ENCODE measurements at regions not wholly inside any gene's neighbourhood (a gene's known extent, or its start where the extent isn't known, plus 50 kb on each side); places are given as distances from the start of the nearest gene placed in this dataset.

DNA sequence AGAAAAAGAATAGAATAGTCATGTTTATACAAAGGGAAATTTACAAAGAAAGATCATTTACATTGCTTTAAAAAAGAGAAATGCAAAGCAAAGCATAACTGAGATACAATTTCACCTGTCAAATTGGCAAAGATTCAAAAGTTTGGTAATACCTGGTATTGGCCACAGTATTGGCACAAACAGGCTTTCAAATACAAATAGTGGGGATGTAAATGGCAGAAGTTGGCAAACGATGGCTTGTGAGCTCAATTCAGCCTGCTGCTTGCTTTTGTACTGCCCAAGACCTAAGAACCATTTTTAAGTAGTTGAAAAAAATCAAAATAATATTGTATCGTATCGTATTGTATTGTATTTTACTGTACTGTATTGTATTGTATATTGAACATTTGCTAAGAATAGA lies 194.5 kb upstream of the JAG1 start:
- no peak for DNase-seq

DNA sequence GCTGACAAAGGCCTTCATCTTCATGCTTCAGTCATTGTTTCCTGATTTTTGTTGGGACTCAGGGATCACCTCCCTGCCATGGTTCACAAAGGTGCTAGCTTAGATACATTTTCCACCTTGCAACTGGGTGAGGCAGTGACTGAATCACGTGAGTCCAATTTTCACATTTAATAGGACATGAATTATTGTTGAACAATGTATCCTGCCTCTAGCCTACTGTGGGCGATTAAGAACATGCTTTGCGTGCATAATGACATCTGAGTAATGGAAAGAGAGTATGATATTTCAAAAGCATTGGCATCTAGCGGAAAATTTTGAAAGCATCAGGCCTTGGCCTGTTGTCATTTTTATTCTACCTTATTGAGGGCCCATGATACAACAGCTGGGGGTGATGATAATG lies 199.2 kb upstream of the JAG1 start:
- no peak for DNase-seq

DNA sequence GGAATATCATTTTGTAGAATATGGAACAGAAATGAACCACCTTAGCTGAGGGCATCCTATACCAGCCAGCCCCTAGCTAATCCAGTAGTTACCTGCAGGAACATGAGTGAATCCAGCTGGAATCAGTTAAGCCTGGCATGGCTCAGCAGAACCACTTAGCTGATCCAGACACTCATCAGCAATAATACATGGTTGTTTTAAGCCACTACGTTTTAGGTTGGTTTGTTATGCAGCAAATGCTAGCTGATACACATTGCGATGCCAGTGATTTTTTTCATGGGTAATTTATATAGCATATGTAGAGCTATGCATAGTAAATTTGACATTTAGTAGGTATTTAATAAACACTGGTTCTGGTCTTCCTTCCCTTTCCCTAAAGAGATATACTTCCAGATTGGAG lies 201.9 kb upstream of the JAG1 start:
- DNase-seq: no peak

DNA sequence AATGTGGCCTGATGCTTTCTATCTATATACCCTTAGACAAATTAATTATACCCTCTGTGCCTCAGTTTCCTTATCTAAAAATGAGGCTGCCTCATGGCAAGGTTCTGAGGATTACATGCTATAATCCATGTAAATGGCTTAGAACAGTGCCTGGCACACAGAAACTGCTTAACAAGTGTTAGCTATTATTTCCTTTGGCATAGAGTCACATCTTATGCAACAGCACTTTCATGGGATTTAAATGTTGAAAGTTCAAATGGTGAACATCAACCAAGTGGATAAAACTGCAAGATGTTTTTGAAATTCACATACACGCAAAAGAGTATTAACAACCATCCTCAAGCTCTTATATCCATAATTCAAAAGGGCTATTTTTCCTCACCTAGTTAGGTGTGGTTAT lies 202.8 kb upstream of the JAG1 start:
- no peak for DNase-seq

DNA sequence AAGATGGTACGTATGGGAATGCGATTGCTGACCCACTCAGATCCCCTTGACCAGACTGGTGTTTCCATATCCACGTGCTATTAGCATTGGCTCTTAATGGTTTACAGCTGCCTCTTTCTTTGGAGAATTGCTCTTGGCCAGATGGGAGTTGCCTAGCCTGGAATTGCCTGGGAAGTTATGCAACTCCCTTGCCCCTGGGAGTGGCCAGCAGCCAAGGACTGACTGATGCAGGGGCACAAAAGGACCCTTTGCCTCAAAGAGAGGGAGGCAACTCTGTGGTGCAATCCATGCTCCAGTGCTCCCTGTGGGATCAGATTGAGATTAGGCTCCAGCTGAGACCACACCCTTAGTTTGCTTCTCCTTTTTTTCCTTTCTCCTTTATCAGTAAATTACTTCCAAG lies 203.5 kb upstream of the JAG1 start:
- no peak for DNase-seq

DNA sequence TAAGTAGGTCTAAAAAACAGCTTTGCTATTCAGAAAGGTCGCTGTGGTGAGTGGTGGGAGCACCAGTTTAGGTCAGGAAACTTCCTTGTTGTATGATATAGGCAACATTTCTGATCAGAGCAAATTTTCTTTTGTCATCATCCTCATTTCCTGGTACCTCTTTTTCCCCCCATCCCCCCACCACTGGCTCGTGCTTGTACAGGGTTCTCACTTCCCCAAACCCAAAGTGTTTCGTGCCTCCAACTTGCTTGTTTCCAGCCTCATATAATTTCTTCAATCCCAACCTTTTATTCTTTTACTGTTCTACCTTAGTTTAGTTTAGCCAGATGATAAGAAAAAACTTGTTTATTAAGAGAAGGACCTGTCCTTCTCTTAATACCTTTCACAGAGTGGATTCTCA lies 209.4 kb upstream of the JAG1 start:
- no peak for DNase-seq

DNA sequence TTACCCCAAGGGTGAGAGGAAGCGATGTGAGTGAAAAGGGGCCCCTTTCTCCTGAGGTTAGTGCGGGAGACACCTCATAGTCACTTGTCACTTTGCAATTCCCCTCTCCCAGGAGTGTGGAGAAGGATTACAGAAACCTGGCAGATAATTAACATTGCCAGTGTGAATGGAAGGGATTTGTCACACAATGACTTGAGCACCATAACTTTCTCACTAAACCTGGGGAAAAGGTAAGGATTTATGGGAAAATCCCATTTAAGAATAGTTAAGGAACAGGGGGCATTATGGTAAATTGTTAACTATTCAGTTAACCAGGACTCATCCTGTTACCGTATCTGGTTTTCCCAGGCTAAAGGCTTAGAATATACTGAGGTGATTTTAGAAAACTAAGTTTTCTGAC lies 219.5 kb upstream of the JAG1 start:
- no peak for DNase-seq

DNA sequence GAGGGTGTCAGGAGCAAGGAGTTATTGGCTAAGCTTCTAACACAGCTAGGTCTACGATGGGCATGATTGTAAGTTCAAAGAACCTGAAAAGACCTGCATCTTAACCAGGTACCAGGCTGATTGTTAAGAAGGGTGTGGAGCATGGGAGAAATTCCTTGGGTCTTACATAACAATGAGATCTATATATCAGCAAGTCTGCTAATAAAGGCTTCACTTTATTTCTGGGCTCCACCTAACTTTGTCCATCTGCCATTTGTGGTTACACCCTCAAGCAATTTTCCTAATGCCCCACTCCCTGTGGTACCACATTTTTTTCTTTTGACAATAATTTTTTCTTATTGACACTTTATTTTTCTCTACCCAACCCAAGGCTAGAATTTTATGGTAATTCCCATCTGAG lies 223.5 kb upstream of the JAG1 start:
- DNase-seq: no peak

DNA sequence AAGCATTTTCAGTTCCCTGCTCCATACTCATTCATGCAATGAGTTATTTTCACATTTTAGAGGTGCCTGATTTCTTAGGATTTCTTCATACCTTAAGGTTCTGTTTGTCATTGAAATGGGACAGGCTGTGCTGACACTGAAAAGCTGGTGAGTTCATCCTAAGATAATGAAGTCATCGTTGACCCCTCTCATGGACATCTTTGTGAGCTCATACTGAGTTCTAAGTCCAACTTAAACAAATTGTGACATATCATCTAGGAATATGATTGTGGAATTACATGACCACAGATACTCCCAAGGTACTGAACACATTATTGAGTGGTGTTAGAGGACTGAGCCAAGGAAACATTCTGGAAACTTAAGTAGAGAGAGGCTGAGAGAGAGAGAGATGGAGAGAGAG lies 224.8 kb upstream of the JAG1 start:
- DNase-seq: no peak

DNA sequence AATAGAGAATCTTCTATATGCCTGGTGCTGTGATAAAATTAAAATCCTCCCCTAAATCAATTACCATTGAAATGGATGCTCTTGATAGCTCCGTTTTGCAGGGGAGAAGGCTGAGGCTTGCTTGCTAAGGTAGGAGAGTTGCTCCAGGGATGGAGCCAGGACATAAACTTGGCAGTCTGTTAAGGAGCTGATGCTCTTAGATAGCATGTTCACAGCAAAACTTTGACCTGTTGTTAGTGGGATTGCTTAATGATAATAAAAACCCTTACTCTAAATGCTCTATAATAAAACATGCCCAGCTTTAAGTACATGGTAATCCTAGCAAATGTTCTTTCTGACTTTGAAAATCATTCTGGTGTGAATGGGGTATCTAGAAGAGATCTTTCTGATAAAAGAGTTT lies 228.4 kb upstream of the JAG1 start:
- no peak for DNase-seq

DNA sequence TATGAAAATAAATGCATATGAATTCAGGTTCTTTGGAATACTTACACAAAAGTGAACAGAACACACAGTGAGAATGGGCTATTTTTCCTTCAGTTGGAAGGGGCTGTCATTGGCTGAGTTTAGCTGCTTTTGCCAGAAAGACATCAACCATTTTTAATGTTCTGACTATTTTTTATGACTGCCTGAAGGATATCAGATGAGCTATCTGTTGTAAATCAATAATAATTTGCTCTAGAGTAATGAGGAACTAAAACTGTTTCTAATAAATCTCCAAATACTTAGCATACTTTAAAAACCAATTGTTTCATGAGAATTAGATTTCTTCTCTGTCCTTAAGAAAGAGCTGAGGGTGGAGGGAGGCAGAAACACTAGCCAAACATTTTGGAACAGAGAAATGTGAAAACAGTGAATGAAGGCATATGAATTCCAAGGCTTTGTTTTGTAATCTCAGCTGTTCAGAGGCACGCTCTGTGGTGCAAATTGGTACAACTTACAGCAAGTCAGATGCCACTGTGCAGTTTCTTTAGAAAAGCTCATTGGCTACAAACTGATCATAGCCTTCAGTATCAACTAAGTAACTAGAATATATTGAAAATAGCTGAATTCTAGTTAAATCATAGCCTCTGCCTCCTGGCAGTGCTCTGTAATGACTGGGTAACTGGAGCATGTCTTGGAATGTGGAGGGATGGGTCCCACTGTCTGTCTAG lies 228.9 kb upstream of the JAG1 start:
- no peak for DNase-seq

DNA sequence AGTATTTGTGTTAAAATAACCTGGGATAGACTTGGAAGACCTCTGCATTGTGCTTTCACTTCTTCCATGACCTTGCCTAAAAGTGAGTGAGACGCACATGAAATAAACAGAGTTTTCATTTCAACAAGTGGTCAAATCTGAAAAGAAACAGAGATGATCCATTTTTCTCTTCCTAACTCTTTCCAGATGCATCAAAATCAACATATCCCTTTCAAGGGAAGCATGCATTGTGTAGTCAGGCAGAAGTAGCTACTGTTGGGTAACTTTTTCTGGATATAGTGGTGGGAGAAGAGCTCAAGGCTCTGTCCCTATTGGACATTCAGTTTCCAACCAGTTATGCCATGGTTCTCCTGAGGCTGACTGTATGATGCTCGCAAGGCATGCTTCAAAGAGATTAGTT lies 233.0 kb upstream of the JAG1 start:
- no peak for DNase-seq

DNA sequence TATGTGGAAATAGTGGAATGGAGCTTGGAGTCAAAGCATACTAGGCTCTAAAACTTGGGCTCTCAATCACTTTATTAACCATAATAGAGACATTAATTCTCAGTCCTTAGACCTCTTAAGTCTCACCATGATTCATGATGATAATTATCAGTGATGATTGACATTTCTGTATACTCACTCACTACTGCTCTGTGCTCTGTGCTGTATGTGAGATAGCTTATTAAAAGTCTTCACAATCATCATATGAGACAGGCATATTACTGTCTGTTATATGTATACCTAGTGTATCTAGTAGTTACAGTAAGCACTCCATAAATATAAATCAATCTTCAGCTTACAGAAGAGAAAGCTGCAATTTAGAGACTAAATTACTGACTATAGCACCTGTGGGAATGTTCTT lies 236.0 kb upstream of the JAG1 start:
- no peak for DNase-seq

DNA sequence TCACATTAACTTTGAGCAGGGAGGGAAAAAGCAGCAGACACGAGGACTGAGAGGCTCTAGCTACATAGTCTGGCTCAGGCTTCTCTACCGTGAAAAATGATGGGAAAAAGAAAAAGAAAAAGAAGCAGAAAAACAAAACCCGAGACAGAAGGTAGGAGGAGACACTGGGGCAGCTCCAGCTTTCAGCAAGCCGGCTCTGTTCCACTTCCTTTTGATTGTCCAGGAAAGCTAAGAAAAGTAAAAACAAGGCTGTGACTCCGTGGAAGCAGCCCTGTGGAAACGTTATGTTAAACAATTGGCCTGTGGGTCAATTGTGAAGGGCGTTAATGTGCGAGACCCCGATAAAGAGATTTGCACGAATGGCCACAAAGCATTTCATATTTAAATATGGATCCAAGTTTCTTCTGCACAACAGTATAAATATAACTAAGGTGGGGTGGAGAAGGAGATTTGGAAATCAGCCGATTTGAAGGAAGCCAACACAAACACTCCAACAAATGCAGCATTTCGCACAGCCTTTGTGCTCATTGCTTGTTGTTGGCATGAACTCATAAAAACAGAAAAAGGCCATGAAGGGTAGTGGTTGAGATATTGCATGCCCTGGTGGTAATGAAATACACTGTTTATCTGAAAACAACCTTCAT lies 236.9 kb upstream of the JAG1 start:
- peak; percentile 58 for DNase-seq

DNA sequence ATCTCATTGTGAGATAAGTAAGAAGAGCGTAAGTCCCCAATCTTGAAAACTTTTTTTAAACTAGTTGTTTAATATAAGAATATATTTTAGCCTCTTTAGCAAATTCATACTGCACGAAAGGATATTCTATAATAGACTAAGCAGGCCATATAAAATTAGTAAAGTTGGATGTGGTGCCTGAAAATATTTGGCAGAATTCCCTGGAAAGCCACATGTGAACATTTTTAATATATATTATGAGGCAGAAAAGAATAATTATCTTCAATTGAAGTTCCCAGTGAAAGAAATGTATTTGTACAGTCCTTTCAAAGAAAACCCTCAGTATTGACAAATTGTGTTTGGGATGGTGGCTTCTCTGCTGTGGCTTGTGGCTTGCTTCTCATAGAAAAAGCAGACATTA lies 237.5 kb upstream of the JAG1 start:
- no peak for DNase-seq

DNA sequence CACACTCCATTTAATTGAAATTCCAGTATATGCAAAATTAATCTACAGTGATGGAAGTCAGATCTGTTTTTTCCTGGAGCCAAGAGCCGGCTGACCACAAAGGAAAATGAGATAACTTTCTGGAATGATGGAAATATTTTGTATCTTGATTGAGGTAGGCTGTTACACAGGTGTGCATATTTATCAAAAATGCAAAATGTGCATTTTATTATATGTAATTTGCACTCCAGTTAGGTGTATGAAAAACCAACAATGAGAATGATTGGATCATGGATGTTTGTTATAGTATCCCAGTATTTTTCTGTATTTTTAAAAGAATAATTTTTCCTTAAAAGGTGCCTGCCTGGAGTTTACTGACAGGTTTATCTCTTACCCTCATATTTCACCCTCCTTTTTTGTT lies 242.0 kb upstream of the JAG1 start:
- no peak for DNase-seq

DNA sequence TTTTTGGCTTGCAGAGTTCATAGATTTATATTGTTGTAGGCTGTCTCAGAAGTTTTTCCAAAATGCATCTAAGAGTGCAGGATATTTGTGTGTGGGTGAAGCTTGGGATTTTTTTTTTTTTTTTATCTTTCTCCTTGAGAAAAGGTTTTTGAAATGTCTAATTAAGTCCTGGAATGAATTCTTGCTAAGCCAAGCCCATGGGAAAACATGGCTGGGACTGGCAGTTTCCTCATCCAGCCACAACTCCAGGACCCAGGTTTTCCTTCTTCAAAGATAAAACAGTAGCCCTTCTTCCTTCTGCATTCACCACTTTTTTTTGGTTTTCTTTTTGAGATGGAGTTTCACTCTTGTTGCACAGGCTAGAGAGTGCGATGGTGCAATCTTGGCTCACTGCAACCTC lies 242.5 kb upstream of the JAG1 start:
- no peak for DNase-seq

DNA sequence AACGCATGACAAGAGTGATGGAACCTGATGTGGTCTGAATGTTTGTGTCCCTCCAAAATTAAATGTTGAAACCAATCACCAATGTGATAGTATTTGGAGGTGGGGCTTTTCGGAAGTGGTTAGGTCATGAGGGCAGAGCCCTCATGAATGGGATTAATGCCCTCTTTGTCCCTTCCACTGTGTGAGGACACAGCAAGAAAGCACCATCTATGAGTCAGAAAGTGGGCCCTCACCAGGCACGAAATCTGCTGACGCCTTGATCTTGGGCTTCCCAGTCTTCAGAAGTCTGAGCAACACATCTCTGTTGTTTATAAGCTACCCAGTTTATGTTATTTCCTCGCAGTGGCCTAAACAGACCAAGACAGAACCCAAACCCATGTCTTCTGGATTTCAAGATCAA lies 244.0 kb upstream of the JAG1 start:
- DNase-seq: no peak

DNA sequence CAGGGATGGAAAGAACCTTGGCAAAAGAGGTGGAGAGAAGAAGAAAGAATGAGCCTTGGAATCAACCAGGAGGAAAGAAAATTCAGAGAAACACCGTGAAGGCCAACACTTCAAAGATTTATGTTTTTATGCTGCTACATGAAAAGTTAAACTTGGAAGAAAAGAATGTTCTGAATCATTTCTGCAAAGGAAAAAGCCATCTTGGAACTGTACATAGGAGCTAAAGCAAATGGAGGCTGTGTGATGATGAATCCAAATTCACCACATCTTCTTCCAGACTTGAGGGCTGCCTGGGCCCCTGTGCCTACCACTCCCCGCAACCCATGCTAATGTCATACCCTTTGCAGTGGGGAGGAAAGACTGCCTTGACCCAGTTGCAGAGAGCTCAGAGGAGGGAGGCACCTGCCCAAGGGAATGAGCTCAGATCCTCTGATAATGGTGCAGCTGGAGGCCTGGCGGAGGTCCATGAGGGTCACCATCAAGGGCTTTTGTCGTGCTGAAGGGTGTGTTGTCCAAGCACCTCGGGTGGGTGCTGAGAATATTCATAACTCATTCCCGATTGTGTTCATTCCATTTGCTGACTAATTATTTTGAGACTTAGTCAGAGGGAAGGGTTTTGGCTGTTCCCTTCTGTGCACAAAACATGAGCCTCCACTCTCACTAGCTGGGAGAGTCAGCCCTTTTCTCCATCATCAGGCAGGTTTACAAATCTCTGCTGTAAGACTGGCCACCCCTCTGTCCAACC lies 245.8 kb upstream of the JAG1 start:
- DNase-seq: no peak

DNA sequence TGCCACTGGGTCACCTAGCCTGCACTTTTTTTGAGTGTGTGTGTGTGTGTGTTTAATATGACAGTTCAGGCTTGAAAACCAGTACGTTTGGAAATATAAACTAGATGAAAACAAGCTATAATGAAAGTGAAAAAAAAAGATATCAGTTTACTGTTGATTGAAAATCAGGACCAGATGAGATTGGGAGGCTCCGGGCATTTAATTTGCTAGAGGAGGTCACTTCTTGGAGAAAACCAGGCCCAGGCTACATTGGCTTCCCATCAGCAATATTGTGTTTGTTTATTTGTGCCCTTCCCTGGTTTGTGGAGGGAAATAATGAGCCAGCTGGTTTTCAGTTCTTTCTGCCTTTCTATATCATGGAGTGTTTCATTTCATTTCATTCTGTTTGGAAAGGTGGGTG lies 246.6 kb upstream of the JAG1 start:
- DNase-seq: no peak

DNA sequence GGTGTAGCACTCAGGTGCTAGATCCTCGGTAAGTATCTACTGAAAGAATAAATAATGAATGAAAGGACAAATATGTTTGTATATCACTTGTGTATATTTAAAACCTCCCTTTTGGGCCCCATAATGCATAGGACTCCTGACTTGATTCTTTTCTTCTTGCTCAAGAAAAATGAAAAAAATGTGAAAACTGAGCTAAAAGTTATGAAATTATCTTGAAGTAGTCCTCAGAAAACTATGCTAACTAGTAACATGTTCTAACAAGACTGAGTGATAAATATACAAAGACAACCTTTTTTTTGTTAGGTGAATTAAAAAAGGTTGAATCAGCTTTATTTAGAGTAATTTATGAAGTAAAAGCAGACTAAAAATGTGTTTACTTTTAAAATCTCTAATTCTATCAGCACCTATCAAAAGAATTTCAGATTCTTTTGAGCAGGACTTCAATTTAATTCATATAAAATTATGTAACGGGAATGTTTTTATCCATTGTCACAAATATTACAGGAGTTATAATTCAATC lies 247.8 kb upstream of the JAG1 start:
- DNase-seq: no peak

DNA sequence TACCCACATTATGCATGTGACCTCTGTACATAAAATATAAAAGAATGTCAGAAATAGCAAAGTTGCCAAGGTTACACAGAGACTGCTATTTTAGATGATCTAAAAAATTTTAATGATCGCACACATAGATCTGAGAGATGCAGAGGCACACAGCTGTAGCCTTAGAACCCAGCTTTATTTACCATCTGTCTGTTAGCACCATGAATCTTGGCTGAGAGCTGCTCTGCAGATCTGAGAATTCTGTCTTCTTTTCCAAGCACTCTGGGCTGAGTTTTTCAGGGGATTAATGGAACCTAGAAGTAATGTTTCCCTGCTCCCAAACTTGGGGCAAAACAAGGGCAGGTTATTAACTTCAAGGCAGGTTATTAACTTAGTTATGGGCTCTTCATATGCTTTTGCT lies 248.7 kb upstream of the JAG1 start:
- no peak for DNase-seq

DNA sequence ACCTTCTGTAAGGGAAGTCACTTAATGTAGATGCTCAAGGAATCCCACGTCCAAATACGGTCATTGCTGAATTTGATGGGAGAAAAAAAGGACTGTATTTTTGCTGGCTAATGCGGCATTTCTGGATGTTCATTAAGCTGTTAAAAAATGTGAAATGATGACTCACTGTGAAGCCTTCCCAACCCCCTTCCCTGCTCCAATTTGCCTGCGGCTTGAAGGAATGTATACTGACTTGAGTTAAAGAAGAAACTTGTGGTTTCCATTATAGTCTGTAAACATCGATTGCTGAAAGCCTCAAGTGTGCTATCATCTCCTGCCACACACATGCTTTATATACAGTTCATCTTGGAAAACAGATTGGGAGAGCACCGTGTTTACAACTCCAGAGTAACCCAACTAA lies 249.1 kb upstream of the JAG1 start:
- DNase-seq: peak; percentile 61

DNA sequence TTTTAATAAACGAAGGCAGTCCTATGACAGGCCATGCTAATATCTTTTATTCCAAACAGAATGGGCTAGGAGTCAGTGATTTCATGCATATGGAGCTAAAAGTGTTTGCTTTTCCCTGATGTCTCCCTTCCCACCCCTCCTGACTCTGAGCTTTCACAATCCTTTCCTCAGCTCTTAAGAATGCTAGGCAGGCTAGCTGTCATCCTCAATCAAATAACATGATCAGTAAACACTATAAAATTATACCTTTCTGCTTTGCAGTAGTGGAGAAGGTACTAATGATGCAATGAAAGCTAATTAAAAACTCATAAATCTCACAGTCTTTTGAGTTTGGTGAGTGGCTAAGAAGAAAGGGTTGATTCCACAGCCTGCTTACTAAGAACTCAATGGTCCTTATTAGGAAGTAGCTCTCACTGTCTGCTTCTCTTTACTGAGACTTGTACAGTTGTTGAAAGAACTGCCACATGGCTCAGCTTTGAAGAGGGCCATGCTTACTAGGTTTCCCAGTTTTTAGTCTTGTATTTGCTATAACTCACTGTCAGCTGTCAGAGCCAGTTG lies 250.9 kb upstream of the JAG1 start:
- no peak for DNase-seq

All from dermis blood vessel endothelial cell (primary cell).